H1 (cell line): ENCODE measurements at regions not wholly inside any gene's neighbourhood (a gene's known extent, or its start where the extent isn't known, plus 50 kb on each side); places are given as distances from the start of the nearest gene placed in this dataset.

Experiments
- TAF1 ChIP-seq: IDR thresholded peaks from 2 replicates; pipeline ENCODE4 v1.6.1; 2011; ENCODE audit warnings: mild to moderate bottlenecking, low read depth, low read length
- TF ChIP-seq, protein P1 (sequence below): IDR thresholded peaks from 2 replicates; pipeline ENCODE4 v1.6.1; 2012; ENCODE audit warnings: inconsistent platforms

DNA sequence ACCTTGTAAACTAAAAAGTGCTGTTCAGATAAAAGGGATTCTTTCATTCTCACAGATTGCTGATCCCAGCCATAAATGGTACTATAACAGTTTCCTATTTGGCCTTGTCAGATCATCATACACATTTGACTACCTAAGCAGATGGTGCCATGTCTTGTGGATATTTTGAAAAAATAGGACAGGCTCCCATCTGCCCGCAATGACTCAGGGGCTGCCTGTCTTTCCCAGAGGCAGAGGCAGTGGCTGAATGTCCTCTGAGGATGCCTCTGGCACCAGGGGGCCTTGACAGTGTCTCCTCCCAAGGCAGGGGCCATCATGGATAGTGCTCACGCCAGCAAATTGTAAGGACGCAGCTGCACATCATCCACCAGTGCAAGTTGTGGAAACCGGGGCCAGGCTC lies 323.0 kb upstream of the PODXL start:
- TF ChIP-seq, protein P1, sequence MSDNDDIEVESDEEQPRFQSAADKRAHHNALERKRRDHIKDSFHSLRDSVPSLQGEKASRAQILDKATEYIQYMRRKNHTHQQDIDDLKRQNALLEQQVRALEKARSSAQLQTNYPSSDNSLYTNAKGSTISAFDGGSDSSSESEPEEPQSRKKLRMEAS, result no peak
- TF ChIP-seq TAF1, result no peak
